ENCODE measurements at regions not wholly inside any gene's neighbourhood (a gene's known extent, or its start where the extent isn't known, plus 50 kb on each side); places are given as distances from the start of the nearest gene placed in this dataset.

DNA sequence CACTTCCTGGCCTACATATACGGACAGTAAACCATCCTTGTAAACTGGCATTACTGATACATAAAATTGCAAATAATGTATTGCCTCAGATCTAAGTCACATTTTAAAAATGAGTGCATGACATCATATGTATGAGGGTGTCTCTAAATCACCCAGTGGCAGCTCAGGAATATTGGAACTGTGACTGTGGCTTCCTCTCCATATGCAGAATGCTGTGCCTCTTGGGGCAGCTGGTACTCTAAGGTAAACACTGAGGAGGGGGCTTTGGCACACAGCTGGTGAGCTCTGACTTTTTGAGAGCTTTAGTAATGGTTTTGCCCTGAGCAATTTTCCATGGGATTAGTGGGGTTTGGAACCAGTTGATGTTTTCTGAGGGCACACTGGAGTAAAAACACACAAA, 263.7 kb downstream of the BMP4 start:
- Histone ChIP-seq H3K27ac (no peak overlapping the region), H3K4me3 (ENCODE audit: low read depth in 1 of 2, low read length in 1 of 2) (no peak overlapping the region), H3K9me3 (no peaks in the 10 kb centered on the region), H3K4me1 (ENCODE audit: control insufficient read depth in 1 of 2, insufficient read depth in 1 of 2, low read depth in 1 of 2, low read length in 1 of 2) (no peaks in the 10 kb centered on the region), H3K36me3 (no peaks in the 10 kb centered on the region), H3K27me3 (no peaks in the 10 kb centered on the region)
- TF ChIP-seq, protein P1, sequence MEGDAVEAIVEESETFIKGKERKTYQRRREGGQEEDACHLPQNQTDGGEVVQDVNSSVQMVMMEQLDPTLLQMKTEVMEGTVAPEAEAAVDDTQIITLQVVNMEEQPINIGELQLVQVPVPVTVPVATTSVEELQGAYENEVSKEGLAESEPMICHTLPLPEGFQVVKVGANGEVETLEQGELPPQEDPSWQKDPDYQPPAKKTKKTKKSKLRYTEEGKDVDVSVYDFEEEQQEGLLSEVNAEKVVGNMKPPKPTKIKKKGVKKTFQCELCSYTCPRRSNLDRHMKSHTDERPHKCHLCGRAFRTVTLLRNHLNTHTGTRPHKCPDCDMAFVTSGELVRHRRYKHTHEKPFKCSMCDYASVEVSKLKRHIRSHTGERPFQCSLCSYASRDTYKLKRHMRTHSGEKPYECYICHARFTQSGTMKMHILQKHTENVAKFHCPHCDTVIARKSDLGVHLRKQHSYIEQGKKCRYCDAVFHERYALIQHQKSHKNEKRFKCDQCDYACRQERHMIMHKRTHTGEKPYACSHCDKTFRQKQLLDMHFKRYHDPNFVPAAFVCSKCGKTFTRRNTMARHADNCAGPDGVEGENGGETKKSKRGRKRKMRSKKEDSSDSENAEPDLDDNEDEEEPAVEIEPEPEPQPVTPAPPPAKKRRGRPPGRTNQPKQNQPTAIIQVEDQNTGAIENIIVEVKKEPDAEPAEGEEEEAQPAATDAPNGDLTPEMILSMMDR (IDR thresholded peaks at IDR 0.05): no peak

DNA sequence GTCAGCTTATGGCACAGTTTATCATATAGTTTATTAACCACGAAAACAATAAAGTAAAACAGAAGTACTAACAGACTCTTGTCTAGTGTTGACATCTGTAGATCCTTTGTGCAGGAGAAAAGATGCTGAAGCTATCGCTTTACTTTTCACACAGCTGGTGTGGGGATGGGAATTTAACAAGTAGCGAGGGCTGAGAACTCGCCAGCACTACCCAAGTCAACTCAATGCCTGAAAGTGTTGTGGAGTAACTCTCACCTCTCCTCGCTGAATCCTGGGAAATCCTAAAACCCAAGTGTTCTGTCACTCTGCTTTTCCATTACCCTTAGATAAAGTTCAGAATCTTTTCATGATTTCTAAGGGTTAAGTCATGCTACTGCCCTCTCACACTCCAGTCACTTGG, 264.2 kb downstream of the BMP4 start:
- TF ChIP-seq, protein P1 (IDR thresholded peaks at IDR 0.05): no peak
- no peak overlapping the region for H3K27ac ChIP-seq
- H3K9me3 ChIP-seq: no peaks in the 10 kb centered on the region
- H3K36me3 ChIP-seq: no peaks in the 10 kb centered on the region
- H3K27me3 ChIP-seq: no peaks in the 10 kb centered on the region
- no peaks in the 10 kb centered on the region for H3K4me1 ChIP-seq (ENCODE audit: control insufficient read depth in 1 of 2, insufficient read depth in 1 of 2, low read depth in 1 of 2, low read length in 1 of 2)
- no peak overlapping the region for H3K4me3 ChIP-seq (ENCODE audit: low read depth in 1 of 2, low read length in 1 of 2)

DNA sequence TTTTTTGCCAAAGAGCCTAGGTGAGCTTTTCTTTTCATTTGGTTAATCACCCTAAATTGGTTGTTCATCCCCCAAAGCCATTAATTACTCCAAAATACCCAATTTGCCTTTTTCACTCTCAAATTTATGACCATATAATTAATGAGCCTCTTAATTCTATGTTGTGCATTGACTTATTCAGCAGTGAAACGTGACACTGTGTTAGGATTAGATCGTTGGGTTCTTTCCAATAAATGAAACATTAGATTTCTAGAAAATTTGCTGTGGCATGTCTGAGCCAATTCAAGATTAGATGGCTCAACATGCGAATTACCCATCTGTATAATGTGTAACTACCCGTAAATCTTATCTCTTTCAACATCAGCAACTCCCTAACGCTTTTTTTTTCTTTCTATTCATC, 273.4 kb downstream of the BMP4 start:
- H3K36me3 ChIP-seq: no peaks in the 10 kb centered on the region
- H3K4me1 ChIP-seq (ENCODE audit: control insufficient read depth in 1 of 2, insufficient read depth in 1 of 2, low read depth in 1 of 2, low read length in 1 of 2): no peaks in the 10 kb centered on the region
- H3K27me3 ChIP-seq: no peaks in the 10 kb centered on the region
- H3K27ac ChIP-seq: no peak overlapping the region
- no peak overlapping the region for H3K4me3 ChIP-seq (ENCODE audit: low read depth in 1 of 2, low read length in 1 of 2)
- TF ChIP-seq, protein P1 (IDR thresholded peaks at IDR 0.05): no peak
- no peaks in the 10 kb centered on the region for H3K9me3 ChIP-seq

DNA sequence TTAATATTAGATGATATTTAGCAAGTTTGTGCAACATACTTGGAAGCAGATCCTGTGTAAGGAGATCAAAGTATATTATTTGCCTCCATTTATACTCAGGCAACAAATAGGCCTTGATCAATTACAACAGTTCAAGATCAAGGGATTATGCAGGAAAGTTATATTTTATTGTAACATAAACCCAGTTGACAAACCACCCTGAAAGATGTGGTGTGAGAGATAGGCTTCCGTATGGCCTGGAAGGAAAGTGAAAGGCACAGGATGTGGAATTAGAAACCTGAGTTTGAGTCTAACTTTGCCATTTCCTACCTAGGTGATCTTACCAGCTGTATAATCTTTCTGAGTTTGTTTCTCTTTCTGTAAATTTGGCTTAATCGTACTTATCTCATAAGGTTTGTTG, 284.1 kb downstream of the BMP4 start:
- Histone ChIP-seq H3K9me3 (no peaks in the 10 kb centered on the region), H3K27me3 (no peaks in the 10 kb centered on the region), H3K4me1 (ENCODE audit: control insufficient read depth in 1 of 2, insufficient read depth in 1 of 2, low read depth in 1 of 2, low read length in 1 of 2) (no peaks in the 10 kb centered on the region), H3K4me3 (ENCODE audit: low read depth in 1 of 2, low read length in 1 of 2) (no peak overlapping the region), H3K27ac (no peak overlapping the region), H3K36me3 (no peaks in the 10 kb centered on the region)
- TF ChIP-seq, protein P1 (IDR thresholded peaks at IDR 0.05): no peak

DNA sequence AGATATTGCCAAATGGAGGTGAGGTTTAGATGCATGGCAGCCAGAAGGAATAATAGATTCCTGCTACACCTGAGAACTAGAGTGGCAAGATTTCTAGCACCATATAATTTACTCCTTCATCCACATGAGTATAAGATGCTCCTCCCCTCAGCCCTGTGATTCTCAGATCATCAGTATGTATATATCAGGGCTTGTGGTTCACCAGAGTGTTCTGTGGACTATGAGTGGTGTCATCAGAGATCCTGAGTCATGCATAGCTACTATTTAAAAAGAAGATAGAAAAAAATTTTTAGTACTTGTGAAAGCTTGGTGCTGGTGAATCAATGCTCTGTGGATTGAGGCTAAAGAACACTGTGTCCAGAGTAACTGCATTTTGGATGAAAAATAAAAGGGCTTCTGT, 285.9 kb downstream of the BMP4 start:
- no peaks in the 10 kb centered on the region for H3K9me3 ChIP-seq
- H3K4me3 ChIP-seq (ENCODE audit: low read depth in 1 of 2, low read length in 1 of 2): no peak overlapping the region
- H3K36me3 ChIP-seq: no peaks in the 10 kb centered on the region
- H3K27ac ChIP-seq: no peak overlapping the region
- TF ChIP-seq, protein P1 (IDR thresholded peaks at IDR 0.05): no peak
- H3K27me3 ChIP-seq: no peaks in the 10 kb centered on the region
- no peaks in the 10 kb centered on the region for H3K4me1 ChIP-seq (ENCODE audit: control insufficient read depth in 1 of 2, insufficient read depth in 1 of 2, low read depth in 1 of 2, low read length in 1 of 2)

DNA sequence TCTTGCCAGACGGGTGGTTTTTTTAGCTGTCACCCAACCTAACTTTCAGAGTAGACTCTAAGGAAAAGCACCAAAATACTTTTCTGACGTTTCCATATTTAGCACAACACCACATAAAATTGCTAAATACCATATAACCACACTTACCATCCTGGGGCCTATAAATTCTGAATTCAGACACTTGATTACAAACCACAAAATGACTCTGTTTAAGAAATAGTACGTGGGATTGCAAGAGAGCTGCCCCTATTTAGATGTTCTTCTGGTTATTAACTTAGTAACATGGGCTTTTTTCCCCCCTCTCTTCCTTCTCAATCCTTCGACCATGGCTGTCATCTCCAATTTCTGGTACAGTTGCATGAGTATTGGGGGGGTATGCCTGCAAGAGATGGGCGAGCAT, 287.7 kb downstream of the BMP4 start:
- Histone ChIP-seq H3K36me3 (no peaks in the 10 kb centered on the region), H3K4me3 (ENCODE audit: low read depth in 1 of 2, low read length in 1 of 2) (no peak overlapping the region), H3K9me3 (no peaks in the 10 kb centered on the region), H3K27me3 (no peaks in the 10 kb centered on the region), H3K4me1 (ENCODE audit: control insufficient read depth in 1 of 2, insufficient read depth in 1 of 2, low read depth in 1 of 2, low read length in 1 of 2) (no peaks in the 10 kb centered on the region), H3K27ac (no peak overlapping the region)
- TF ChIP-seq, protein P1 (IDR thresholded peaks at IDR 0.05): no peak

Measured in neutrophil (primary cell).